Posterior cingulate gyrus (tissue), 11 donors: ENCODE measurements at regions not wholly inside any gene's neighbourhood (a gene's known extent, or its start where the extent isn't known, plus 50 kb on each side); places are given as distances from the start of the nearest gene placed in this dataset.
"Not testable (repeated sequence)": the region's sequence is repeated elsewhere in the genome, so short reads cannot be mapped to it uniquely, and the experiment has no call there.

Source experiments
- DNase-seq, 10 donors: peaks; one replicate each; pipeline versions ENCODE4 v3.0.0 to v3.0.0-alpha.2; 2020 to 2021; ENCODE audit warnings: mixed read lengths in 3 of 10
- intact Hi-C: fragments of 100-400 bp; cut with DNase I; formaldehyde crosslinking; loops from one replicate; pipeline ENCODE4 v1.15.1; 2023

DNA sequence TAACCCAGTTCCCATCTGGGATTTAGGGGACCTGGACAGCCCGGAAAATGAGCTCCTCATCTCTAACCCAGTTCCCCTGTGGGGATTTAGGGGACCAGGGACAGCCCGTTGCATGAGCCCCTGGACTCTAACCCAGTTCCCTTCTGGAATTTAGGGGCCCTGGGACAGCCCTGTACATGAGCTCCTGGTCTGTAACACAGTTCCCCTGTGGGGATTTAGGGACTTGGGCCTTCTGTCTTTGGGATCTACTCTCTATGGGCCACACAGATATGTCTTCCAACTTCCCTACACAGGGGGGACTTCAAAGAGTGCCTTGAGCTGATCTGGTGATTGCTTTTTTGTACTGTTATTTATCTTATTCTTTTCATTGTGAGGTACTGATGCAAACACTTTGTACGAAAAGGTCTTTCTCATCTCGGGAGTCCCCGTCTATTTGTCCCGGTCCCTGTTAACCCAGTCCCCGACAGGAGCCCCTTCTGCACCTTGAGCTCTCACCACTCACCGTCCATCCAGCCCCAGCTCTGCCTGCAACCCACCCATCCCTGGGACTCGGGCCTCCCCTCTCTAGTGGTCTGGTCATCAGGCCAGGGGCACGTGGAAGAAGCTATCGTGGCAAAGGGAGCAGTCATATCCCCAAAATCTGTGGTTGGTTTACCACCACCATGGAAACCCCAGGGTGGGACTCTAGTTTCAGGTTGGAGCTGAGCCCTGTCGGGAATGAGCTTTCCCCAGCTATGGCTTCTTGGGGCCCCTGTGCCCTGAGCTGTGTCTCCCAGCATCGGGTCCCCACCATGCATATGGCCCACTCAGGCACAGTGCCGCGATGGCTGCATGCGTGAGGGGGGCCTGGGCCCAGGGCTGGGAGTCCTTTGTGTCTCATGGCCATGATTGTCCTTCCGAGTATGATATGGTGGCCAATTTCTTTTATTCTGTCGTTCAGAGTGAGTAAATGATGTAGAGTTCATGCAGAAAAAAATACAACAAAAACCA, 270.4 kb upstream of the PLCXD1 start:
- DNase-seq: peak in 1 of 10 donors; percentile 3
- intact Hi-C loops: not testable (repeated sequence)

DNA sequence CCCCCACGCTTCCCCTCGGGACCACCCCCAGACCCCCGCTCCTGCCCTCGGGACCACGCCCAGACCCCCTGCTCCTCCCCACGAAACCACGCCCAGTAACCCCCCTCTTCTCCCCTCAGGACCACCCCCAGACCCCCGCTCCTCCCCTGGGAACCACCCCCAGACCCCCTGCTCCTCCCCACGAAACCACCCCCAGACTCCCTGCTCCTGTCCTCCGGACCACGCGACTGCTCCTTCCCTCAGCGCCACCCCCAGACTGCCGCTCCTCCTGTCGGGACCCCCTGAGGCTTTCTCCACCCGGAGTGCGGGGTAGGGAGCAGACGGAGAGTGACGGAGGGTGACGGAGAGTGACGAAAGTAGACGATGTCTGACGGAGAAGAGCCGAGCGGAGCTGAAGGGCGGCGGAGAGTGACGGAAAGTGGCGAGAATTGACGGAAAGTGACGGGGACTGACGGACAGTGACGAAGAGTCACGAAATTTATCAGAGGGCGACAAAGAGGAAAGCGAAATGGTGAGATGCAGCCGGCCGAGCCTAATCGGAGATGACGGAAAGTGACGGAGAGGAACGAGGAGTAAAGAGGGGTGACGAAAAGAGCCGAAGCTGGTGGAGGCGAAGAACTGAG, 267.2 kb upstream of the PLCXD1 start:
- intact Hi-C loops: not testable (repeated sequence)
- DNase-seq: peak in 1 of 10 donors; percentile 1

DNA sequence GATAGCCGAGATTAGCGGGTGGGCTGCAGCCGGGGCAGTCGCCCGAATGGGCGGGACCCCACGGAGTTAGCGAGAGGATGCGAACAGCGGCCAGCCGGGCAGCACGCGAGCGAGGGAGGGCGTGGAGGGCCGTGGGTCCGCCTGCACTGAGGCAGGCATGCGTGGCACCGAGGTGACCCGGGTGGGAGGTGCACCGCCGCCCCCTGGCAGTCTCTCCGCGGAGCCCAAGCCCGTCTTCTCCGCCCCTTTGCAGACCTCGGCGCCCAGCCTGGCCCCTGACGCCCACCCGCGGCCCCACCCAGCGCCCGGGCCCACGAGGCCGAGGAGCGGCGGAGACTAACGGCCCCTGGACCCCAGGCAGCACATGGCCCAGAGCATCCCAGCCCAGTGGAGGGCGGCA, 266.7 kb upstream of the PLCXD1 start:
- intact Hi-C loops: not testable (repeated sequence)
- peak in 2 of 10 donors; percentile 12 to 83 for DNase-seq

DNA sequence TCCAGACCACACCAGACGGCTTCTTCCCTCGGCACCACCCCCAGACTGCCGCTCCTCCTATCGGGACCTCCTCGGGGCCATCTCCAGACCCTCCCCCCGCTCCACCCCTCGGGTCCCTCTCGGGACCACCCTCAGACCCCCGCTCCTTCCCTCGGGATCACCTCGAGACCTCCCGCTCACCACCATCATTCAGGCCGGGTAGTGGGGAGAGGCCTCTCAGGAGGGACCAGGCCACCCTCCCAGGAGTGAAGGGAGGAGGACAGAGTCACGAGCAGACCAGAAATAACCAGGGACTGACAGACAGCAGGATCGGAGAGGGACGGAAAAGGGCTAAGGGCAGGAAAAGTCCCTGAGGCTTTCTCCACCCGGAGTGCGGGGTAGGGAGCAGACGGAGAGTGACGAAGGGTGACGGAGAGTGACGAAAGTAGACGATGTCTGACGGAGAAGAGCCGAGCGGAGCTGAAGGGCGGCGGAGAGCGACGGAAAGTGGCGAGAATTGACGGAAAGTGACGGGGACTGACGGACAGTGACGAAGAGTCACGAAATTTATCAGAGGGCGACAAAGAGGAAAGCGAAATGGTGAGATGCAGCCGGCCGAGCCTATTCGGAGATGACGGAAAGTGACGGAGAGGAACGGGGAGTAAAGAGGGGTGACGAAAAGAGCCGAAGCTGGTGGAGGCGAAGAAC, 262.3 kb upstream of the PLCXD1 start:
- intact Hi-C loops: not testable (repeated sequence)
- peak in 7 of 10 donors; percentile 19 to 92 (median 61) for DNase-seq

DNA sequence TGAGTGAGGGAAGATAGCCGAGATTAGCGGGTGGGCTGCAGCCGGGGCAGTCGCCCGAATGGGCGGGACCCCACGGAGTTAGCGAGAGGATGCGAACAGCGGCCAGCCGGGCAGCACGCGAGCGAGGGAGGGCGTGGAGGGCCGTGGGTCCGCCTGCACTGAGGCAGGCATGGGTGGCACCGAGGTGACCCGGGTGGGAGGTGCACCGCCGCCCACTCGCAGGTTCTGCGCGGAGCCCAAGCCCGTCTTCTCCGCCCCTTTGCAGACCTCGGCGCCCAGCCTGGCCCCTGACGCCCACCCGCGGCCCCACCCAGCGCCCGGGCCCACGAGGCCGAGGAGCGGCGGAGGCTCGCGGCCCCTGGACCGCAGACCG, 261.7 kb upstream of the PLCXD1 start:
- DNase-seq: peak in 1 of 10 donors; percentile 32
- intact Hi-C loops: not testable (repeated sequence)

DNA sequence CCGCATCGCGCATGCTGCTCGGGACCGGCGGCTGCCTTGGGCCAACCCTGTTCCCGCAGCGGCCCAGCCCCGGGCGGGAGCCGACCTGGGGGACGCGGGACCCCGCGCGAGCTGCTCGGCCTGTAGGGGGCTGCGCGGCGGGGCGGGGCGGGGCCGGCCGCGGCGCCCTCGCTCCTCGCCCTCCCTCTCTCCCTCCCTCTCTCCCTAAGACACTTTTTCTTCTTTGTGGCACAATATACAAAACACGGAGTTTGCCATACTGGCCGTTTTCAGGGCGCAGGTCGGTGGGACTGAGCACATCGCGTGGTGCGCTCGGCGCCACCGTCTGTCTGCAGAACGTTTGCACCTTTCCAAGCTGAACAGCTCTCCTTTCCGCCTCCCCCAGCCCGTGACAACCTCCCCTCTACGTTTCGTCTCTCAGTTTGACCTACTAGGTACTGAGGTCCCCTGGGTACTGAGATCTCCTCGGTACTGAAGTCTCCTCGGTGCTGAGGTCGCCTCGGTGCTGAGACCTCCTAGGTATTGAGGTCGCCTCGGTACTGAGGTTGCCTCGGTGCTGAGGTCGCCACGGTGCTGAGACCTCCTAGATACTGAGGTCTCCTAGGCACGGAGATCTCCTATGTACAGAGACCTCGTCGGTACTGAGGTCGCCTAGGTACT, 261.1 kb upstream of the PLCXD1 start:
- intact Hi-C loops: no loop called here
- DNase-seq: peak in 4 of 10 donors; percentile 28 to 87 (median 64)

DNA sequence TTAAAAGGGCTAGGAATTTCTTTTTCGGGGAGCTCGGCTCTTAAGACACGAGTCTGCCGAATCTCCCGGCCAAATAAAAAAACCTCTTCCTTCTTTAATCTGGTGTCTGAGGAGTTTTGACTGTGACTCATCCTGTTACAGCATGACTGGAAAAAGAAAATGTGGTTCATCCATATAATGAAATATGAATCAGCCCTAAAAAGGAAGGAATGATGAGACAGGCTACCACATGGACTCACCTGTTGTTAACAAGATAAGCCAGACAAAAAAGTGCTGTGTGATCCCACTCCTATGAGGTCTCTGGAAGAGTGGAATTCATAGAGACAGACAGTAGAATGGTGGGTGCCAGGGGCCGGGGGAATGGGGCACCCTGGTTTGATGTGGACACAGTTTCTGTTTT, 257.0 kb upstream of the PLCXD1 start:
- intact Hi-C loops: not testable (repeated sequence)

More for the DNA sequence above, 257.0 kb upstream of the PLCXD1 start:
- DNase-seq: not testable (repeated sequence)
